ENCODE measurements at regions not wholly inside any gene's neighbourhood (a gene's known extent, or its start where the extent isn't known, plus 50 kb on each side); places are given as distances from the start of the nearest gene placed in this dataset.

- H3K4me1 ChIP-seq (ENCODE audit: insufficient read depth, low read length, poor library complexity, severe bottlenecking) = no peaks in the 10 kb centered on the region
- H4K20me1 ChIP-seq (ENCODE audit: insufficient read depth, low read length) = no peaks in the 10 kb centered on the region
- POLR2A ChIA-PET = no interaction called here
- no peaks in the 10 kb centered on the region for H3K36me3 ChIP-seq (ENCODE audit: insufficient read depth, low read length)
- no peak overlapping the region for H3K4me3 ChIP-seq (ENCODE audit: low read depth, low read length, poor library complexity, severe bottlenecking)
- no peak for DNase-seq (ENCODE audit: low spot score)
- TF ChIP-seq EZH2phosphoT487 (IDR thresholded peaks at IDR 0.05; ENCODE audit: borderline replicate concordance, low read depth, low read length) (no peak), CTCF (conservative IDR thresholded peaks at IDR 0.05; ENCODE audit: low read length) (no peak)
- no TSS peak for BruUV-seq (replicated peaks)
- H3K9me3 ChIP-seq (ENCODE audit: low read length) = no peaks in the 10 kb centered on the region
- no peak overlapping the region for H3K27ac ChIP-seq (ENCODE audit: low read depth, low read length, poor library complexity, severe bottlenecking)
- H2AFZ ChIP-seq (ENCODE audit: low read length) = no peak overlapping the region
- CTCF ChIA-PET (ENCODE audit: unreplicated experiment) = no interaction called here
- intact Hi-C loops (cut with micrococcal nuclease; ENCODE audit: unreplicated experiment) = no loop called here
- no peaks in the 10 kb centered on the region for H3K79me2 ChIP-seq (ENCODE audit: insufficient read depth, low read depth, low read length)
- no peak overlapping the region for H3K4me2 ChIP-seq (ENCODE audit: low read length)
- H3K9me2 ChIP-seq (ENCODE audit: insufficient read depth, low read length) = no peaks in the 10 kb centered on the region
Measured at GRCh38 chr10:108014902-108015177, 850.3 kb upstream of the SORCS1 start.

GRCh38 chr10:108014145-108014901 is 849.8 kb upstream of the SORCS1 start:
- Histone ChIP-seq H3K4me3 (ENCODE audit: low read depth, low read length, poor library complexity, severe bottlenecking) (no peak overlapping the region), H3K36me3 (ENCODE audit: insufficient read depth, low read length) (no peaks in the 10 kb centered on the region), H3K79me2 (ENCODE audit: insufficient read depth, low read depth, low read length) (no peaks in the 10 kb centered on the region), H3K4me1 (ENCODE audit: insufficient read depth, low read length, poor library complexity, severe bottlenecking) (no peaks in the 10 kb centered on the region), H3K9me3 (ENCODE audit: low read length) (no peaks in the 10 kb centered on the region), H3K4me2 (ENCODE audit: low read length) (no peak overlapping the region), H4K20me1 (ENCODE audit: insufficient read depth, low read length) (no peaks in the 10 kb centered on the region), H3K9me2 (ENCODE audit: insufficient read depth, low read length) (no peaks in the 10 kb centered on the region), H2AFZ (ENCODE audit: low read length) (no peak overlapping the region), H3K27ac (ENCODE audit: low read depth, low read length, poor library complexity, severe bottlenecking) (no peak overlapping the region)
- ChIA-PET CTCF (ENCODE audit: unreplicated experiment) (no interaction called here), POLR2A (interaction anchor here (0.5 kb wide), 1 partner anchor 643 kb away, joined by 3 read pairs; no protein-coding TSS in a partner anchor)
- BruUV-seq (replicated peaks) = no TSS peak
- DNase-seq (ENCODE audit: low spot score) = no peak
- intact Hi-C loops (cut with micrococcal nuclease; ENCODE audit: unreplicated experiment) = no loop called here
- no peak for TF ChIP-seq EZH2phosphoT487 (IDR thresholded peaks at IDR 0.05; ENCODE audit: borderline replicate concordance, low read depth, low read length)
- TF ChIP-seq CTCF (conservative IDR thresholded peaks at IDR 0.05; ENCODE audit: low read length) = no peak

- POLR2A ChIA-PET = interaction anchor here (0.6 kb wide), 2 partner anchors 482 to 1169 kb away, joined by 3 read pairs; no protein-coding TSS in a partner anchor
- intact Hi-C loops (cut with micrococcal nuclease; ENCODE audit: unreplicated experiment) = no loop called here
Measured at GRCh38 chr10:108005627-108006026, 841.1 kb upstream of the SORCS1 start.

More at GRCh38 chr10:108005627-108006026, 841.1 kb upstream of the SORCS1 start:
- DNase-seq (ENCODE audit: low spot score) = no peak
- H3K36me3 ChIP-seq (ENCODE audit: insufficient read depth, low read length) = no peaks in the 10 kb centered on the region
- no peaks in the 10 kb centered on the region for H3K79me2 ChIP-seq (ENCODE audit: insufficient read depth, low read depth, low read length)
- H3K9me2 ChIP-seq (ENCODE audit: insufficient read depth, low read length) = no peaks in the 10 kb centered on the region
- H4K20me1 ChIP-seq (ENCODE audit: insufficient read depth, low read length) = no peaks in the 10 kb centered on the region
- H3K4me2 ChIP-seq (ENCODE audit: low read length) = no peak overlapping the region
- no peaks in the 10 kb centered on the region for H3K4me1 ChIP-seq (ENCODE audit: insufficient read depth, low read length, poor library complexity, severe bottlenecking)
- no peaks in the 10 kb centered on the region for H3K9me3 ChIP-seq (ENCODE audit: low read length)
- H2AFZ ChIP-seq (ENCODE audit: low read length) = no peak overlapping the region
- TF ChIP-seq CTCF (conservative IDR thresholded peaks at IDR 0.05; ENCODE audit: low read length) (no peak), EZH2phosphoT487 (IDR thresholded peaks at IDR 0.05; ENCODE audit: borderline replicate concordance, low read depth, low read length) (no peak)
- BruUV-seq (replicated peaks) = no TSS peak
- H3K27ac ChIP-seq (ENCODE audit: low read depth, low read length, poor library complexity, severe bottlenecking) = no peak overlapping the region
- CTCF ChIA-PET (ENCODE audit: unreplicated experiment) = no interaction called here
- H3K4me3 ChIP-seq (ENCODE audit: low read depth, low read length, poor library complexity, severe bottlenecking) = no peak overlapping the region

Data from OCI-LY7 (cell line).